GM12865 (cell line): ENCODE measurements at regions not wholly inside any gene's neighbourhood (a gene's known extent, or its start where the extent isn't known, plus 50 kb on each side); places are given as distances from the start of the nearest gene placed in this dataset.

ENCODE experiments used
- DNase-seq: peaks from one replicate; pipeline ENCODE4 v3.0.0; 2010; ENCODE audit warnings: low read depth
- H3K4me3 ChIP-seq: 2 replicates; pipeline ENCODE4 v1.5.1; 2011; ENCODE audit warnings: mild to moderate bottlenecking, low read depth, low read length, control low read depth
- CTCF ChIP-seq: IDR thresholded peaks from 2 replicates; pipeline ENCODE4 v1.5.1; 2011; ENCODE audit warnings: low read length, control low read depth, low read depth, inconsistent platforms; ENCODE audit not compliant: insufficient read depth; ENCODE audit errors: missing control alignments

GRCh38 chr5:123807177-123807945, 295.4 kb downstream of the CSNK1G3 start:
- no peak for DNase-seq
- no peak overlapping the region for H3K4me3 ChIP-seq
- TF ChIP-seq CTCF, result no peak

GRCh38 chr5:123806644-123807043, 294.7 kb downstream of the CSNK1G3 start:
- no peak for DNase-seq
- H3K4me3 ChIP-seq, result no peak overlapping the region
- TF ChIP-seq CTCF, result no peak

- H3K4me3 ChIP-seq, result no peak overlapping the region
- no peak for DNase-seq
- TF ChIP-seq CTCF, result no peak
These were observed 293.3 kb downstream of the CSNK1G3 start for GRCh38 chr5:123805300-123805699.

- TF ChIP-seq CTCF, result no peak
- no peak overlapping the region for H3K4me3 ChIP-seq
- peak; percentile 13 for DNase-seq
These were observed 291.4 kb downstream of the CSNK1G3 start for GRCh38 chr5:123803359-123803758.

- TF ChIP-seq CTCF, result no peak
- no peak for DNase-seq
- no peak overlapping the region for H3K4me3 ChIP-seq
These were observed 290.4 kb downstream of the CSNK1G3 start for GRCh38 chr5:123802298-123802951.

GRCh38 chr5:123800640-123801039, 288.7 kb downstream of the CSNK1G3 start:
- no peak overlapping the region for H3K4me3 ChIP-seq
- no peak for TF ChIP-seq CTCF
- DNase-seq, result no peak
